ENCODE measurements at regions not wholly inside any gene's neighbourhood (a gene's known extent, or its start where the extent isn't known, plus 50 kb on each side); places are given as distances from the start of the nearest gene placed in this dataset.

DNA sequence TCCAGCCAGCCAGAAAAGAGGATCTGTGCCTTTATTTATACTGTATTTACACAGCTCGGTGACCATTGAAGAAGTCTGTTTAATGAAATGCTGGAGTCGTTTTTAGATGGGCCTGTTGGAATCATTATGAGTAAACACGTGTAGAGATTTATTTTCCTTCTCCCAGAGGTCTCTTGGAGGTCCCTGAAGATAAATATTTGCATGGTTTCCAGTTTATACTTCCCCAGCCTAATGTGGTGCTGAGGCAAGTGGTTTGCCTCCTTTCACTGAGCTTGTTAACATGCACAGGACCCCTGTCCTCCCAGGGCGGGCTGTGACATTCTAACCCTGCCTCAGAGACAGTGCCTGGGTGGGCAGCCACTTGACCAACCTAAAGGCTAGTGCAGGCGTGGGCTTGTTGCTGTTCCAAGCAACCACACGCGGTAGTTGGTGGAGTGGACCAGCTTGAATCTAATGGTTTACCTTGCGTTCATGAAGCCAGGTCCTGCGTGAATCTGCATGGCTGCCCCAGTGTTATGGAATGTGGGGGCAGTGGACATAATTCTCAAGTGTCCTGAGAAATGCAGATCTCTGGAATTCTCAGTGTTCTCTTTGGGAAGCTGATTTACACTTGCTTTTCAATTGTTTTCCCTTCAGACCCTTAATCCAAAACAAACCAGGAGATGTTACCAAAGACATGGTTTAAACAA lies 130.2 kb upstream of the DLX2 start:
- no peak for DNase-seq

DNA sequence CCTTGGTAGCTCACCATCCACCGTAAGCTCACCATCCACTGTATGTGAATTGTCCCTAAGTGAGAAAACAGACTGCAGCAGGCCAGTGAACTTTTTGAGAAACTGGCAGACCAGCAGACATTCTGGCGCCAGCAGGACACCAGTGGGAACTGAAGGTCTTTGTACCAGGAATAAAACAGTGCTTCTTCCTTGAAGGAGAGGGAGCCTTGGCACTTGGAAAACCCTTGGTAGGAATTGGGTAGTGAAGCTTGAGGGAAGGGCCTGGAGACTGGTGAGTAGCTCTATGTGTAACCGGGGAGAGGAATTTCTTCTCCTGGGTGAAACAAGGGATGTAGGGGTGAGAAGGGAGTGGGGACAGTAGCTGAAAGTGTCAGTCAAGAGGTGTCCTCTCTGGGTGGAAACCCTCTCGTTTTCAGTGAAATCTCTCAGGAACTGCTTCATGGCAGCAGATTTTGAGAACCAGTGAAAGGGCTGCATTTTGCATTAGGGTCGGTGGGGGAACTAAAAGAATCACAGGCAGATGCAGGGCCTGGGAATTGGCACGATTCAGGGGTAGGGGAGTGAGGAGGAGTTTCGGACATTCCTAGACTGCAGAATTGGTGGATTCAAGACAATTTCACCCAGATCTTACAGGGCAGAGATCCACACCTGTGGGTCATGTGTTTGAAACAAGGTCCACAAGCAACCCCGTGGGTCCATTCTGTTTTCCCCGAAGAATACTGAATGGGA lies 131.5 kb upstream of the DLX2 start:
- DNase-seq: no peak

DNA sequence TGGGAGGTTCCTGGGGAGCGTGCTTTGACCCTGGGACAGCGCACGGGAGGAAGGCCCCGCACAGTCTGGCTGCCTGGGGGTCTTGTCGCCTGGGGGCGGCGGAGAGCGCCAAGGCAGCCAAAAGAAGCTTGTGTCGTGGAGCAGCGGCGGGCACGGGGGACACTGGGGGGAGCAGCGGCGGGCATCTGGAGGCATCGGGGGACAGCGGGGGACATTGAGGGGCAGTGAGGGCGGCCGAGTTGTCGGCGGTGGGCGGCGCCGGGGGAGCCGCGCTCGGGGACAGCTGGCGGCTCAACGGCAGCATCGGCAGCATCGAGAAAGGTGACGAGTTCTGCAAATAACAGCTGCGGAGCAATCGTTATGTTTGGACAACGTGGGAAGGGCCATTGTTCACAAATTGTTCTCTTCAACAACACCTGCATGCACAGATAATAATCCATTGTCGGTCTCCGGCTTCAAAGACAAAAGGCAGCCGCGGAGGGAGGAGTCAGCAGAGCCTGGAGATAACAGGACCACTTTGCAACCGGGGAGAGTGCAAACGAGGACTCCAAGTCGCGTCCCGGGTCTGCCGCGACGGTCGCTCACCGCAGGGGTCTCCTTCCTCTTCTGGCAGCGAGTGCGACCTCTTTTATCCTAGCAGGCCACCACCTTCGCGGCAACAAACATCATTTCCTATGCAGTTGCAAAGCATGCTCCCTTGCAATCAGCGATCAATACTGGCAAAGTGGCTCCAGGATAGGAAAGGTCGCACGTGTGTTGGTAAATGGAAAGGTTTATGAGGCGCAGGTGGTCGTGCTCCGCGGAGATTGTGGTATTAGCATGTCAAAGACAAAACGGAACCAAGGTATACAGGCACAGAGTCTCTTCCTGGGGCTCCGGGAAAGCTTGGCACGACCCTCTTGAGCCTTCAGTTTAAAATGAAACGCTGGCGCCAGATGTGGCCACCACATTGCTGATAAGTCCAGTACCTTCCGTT lies 132.3 kb upstream of the DLX2 start:
- DNase-seq: peak in 1 of 2 donors; percentile 32

DNA sequence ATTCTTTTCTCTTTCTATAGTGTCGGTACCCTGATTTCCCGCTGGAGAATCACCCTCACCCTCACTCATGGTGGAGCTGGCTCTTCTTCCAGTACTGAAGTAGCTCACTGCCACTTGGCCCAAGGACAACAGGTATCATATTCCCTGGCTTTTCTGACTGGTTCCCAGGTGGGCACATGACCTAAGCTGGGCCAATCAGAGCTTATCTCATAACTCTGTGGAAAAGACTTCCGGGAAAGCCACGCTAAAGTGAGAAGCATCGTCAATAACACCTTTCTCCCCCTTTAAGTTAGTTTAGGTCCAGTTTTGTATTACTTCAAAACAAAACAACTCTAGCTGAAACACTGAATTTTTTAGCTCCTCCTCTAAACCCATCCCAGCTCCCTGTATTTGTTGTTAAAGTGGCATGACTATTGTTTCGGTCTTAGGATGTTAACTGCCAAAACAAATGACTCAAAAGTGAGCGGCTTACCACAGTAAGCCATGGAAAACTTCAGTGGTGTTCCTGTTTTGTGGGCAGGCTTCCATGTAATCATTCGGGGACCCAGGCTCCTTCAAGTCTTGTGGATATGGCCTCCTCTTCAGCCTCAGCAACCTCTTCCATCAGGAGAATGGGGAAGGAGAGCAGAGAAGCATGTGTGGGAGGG lies 137.4 kb upstream of the DLX2 start:
- DNase-seq: no peak

DNA sequence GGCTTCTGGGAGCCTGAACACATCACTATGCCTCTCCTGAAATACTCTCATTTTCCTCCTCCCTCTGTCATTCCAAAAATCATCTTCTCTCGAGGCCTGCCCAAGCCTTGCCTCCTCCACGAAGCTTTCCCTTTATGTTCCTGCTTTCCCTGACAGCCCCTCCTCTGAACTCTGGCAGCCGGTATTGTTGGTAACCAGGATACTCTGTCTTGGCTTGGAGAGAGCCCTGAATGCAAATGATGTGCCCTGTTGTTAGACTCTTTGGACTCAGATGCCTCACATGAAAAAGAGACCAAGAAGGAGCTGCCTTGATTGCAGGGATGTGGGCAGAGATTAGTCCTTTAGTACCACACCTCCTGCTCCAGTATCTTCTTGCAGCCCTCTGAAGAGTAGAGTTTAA lies 138.5 kb upstream of the DLX2 start:
- DNase-seq: no peak

DNA sequence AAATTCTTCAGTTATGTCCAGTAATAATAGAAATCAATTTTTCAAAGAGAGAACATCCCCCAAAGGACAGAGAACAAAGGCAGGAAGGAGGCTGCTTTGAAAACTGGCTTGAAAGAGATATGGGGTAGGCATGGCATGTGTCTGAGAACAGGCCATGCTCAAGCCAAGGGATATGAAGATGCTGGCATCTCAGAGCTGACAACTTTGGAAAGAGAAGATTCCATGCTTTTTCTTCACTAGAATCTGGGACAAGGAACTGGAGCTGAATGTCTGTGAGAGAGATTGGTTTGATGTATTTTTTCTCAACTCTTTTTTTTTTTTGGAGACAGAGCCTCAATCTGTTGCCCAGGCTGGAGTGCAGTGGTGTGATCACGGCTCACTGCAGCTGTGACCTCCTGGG lies 139.8 kb upstream of the DLX2 start:
- DNase-seq: no peak

- no peak for DNase-seq
Measured at GRCh38 chr2:172242961-172243360, 140.3 kb upstream of the DLX2 start.

- DNase-seq: no peak
Measured at GRCh38 chr2:172244419-172245130, 141.9 kb upstream of the DLX2 start.

- DNase-seq: no peak
Measured at GRCh38 chr2:172246649-172247048, 143.9 kb upstream of the DLX2 start.

DNA sequence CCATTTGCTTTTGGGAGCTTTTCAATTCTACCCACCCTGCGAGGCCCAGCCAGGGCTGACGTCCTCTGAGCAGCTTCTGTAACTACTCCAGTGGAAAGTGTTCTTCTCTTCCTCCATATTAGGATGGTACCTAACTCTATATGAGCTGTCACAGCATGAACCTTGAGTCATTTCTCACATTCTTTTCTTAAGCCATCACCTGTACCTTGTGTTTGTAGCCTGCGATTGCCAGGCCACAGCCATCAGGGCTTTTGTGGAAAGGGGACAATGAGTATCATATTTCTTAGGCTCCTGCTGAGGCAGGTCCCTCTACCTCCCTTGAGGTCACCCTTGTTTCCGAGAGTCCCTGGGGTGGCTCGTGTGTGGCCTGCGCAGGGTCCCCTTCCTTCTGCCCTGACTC lies 144.5 kb upstream of the DLX2 start:
- DNase-seq: no peak

DNA sequence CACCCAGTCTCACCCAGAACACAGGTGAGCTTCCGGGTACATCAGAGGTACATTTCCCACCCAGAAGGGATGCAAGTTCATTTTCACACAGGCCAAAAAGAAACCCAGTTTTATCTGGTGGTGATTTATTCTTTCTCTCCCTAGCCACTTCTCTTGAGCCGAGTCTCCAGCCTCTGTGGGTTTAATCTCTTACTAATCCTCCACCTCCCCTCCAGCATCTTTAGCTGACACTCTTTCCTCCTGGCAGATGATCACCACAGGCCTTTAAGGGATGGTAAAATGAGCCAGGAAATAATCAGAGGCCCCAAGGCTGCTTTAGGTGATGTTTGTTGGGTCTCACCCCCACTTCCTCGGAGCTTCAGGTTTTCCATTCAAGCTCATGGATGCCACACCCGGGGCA lies 145.7 kb upstream of the DLX2 start:
- no peak for DNase-seq

DNA sequence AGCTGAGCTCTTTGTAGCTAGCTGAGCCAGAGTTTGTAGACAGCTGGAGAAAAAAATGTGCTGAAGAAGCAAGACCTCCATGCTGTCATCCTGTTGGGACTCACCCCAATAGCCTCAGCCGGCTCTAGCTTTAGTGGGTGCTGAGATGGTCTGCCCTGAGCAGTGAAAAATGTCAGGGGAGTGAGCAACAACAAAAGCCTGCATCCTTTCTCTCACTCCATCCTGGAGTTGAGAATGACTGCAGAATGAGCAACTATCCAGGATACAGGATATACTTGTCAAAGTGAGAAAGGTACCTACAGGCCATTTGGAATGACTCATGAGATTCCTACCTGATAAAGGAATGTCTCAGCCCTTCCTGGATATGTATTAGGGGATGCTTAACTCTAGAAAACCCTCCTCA lies 146.1 kb upstream of the DLX2 start:
- no peak for DNase-seq

DNA sequence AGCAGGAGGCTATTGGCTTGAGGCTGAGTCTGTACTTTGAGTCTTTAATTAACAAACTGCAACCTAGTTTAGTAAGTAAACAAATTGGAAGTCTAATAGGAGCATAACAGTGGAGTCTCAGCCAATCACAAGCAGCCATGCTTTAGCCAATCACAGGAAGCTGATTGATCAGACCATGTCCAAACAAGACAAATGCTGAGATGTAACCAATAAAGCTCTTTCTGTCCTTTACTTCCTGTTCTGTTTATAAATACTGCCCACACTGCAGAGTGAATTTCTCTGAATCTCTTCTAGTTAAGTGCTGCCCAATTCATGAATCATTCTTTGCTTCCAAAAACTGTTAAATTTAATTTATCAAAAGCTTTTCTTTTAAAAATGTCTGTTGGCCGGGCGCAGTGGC lies 146.6 kb upstream of the DLX2 start:
- DNase-seq: no peak

- no peak for DNase-seq
Measured at GRCh38 chr2:172249986-172250385, 147.3 kb upstream of the DLX2 start.

- no peak for DNase-seq
Measured at GRCh38 chr2:172251231-172251630, 148.5 kb upstream of the DLX2 start.

DNA sequence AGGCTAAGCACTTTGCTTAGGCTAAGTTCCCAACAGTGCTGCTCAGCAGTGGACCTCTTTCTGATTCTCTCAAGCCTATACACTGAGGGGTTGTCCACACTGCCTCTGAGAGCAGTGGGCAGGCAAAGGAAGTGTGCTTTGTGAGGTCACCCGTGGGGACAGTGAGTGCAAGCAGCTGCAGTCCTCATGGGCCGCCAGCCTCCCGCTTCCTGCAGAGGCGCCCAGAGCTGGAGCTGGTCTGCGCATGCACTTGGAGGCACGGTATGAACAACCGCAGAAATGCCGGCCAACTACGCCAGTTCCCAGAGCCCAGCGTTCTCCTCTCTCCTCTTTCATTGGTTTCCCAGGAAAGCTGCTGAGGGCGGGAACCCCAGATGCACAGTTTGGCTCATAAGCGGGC lies 149.5 kb upstream of the DLX2 start:
- DNase-seq: no peak

- peak; percentile 31 to 45 for DNase-seq
Measured at GRCh38 chr2:172253190-172254052, 150.7 kb upstream of the DLX2 start.

DNA sequence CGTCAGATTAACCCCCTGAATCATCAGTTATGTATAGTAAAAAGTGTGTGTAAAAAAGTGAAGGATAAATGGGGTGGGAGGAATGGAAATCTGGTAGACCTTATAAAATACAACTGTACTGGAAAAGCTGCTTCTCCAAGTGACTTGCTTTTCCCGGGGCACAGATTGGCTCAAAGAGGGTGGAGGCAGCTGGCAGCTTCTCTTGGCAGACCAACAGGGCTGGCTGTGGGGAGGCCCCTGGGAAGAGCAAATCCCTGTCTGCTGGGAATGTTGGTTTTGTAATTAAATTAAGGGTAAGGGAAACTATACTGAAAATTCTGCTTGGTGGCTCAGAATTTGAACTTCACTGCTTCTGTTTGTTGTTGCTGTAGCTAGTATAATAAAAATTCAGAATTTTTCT lies 154.2 kb upstream of the DLX2 start:
- DNase-seq: no peak

DNA sequence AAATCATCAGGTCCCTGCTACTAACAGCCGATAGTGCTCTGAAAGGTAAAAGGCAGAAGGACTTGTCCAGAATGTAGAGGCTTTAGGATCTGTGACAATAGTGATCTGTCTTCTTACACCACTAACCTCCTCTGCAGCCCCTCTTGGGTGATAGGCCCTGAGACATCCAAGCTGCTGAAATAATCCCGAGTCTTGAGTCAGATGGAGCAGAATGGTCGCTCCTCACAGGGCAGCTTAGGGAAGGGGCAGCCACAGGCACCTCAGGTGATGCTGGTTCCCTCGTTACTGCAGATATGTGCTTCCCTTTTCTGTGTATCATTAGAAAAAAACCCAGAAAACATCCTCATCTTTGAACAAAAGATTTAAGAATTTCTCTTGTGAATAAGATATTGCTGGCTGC lies 157.1 kb upstream of the DLX2 start:
- no peak for DNase-seq

DNA sequence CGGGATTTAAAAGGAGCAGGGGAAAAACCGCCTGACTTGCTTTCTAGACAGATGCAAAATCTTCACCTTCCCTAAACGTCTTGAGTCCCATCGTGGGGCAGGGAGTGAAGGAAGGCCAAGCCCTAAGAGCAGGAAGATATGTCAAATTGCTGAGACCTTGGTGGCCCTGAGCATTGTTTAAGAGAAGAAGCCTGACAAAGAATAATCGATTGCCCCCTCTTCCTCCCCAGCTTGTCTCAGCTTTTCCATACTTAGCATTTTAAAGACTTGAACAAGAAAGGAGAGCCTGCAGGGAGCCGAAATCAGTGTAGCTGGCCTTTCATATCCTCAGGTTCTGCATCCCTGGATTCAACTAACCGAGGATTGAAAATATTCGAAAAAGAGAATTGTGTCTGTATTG lies 157.6 kb upstream of the DLX2 start:
- no peak for DNase-seq

DNA sequence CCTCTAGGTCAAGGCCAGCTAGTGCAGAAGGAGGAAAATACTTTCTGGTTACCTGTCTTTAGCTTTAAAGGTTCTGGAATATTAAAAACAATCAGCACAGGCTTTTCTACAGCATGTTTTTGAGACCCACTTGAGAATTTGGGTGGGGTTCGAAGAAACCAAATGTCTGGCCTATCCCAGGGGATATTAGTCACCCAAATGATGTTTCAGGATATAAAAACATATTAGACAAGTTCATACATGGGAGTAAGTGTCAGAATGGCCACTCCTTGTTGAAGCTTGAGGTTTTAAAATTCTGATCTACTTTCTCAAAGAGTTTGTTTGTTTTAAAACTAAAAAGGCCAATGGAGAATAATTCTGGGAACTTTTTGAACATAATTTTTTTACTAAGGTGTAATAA lies 158.6 kb upstream of the DLX2 start:
- DNase-seq: no peak

All from CD4-positive, alpha-beta T cell treated with Interleukin-4 for 1 hour (primary cell).